PC-3 (cell line): ENCODE measurements at regions not wholly inside any gene's neighbourhood (a gene's known extent, or its start where the extent isn't known, plus 50 kb on each side); places are given as distances from the start of the nearest gene placed in this dataset.

Source experiments
- EZH2phosphoT487 ChIP-seq: fragments of 300-600 bp; sonication (generic); IDR thresholded peaks from 2 replicates; pipeline ENCODE4 v1.6.1; 2018; ENCODE audit warnings: mild to moderate bottlenecking, antibody characterized with exemption, low read length, borderline replicate concordance
- TF ChIP-seq, protein P1 (sequence below): fragments of 300-600 bp; sonication (generic); conservative IDR thresholded peaks from 2 replicates; pipeline ENCODE4 v1.5.1; 2017; ENCODE audit warnings: antibody characterized with exemption, low read depth, mild to moderate bottlenecking, low read length

DNA sequence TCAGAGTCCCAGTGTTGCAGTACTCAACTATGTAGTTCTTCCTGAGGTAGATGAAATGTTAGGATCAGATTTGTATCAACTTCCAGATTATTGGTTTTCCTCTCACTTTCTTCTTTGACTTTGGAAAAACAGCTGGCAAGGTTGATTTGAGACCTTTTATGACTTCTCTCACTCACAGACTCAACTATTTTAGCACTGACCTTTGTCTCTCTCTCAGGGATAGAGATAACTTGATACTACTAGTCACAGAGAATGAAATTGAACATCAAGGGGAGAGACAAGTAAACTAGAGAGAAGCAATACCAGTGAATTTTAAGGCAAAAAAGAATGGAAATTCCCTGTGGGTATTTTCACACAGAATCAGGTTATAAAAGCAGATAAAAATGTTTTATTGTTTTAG is 159.7 kb upstream of the B3GALT2 start:
- TF ChIP-seq, protein P1, sequence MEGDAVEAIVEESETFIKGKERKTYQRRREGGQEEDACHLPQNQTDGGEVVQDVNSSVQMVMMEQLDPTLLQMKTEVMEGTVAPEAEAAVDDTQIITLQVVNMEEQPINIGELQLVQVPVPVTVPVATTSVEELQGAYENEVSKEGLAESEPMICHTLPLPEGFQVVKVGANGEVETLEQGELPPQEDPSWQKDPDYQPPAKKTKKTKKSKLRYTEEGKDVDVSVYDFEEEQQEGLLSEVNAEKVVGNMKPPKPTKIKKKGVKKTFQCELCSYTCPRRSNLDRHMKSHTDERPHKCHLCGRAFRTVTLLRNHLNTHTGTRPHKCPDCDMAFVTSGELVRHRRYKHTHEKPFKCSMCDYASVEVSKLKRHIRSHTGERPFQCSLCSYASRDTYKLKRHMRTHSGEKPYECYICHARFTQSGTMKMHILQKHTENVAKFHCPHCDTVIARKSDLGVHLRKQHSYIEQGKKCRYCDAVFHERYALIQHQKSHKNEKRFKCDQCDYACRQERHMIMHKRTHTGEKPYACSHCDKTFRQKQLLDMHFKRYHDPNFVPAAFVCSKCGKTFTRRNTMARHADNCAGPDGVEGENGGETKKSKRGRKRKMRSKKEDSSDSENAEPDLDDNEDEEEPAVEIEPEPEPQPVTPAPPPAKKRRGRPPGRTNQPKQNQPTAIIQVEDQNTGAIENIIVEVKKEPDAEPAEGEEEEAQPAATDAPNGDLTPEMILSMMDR, result no peak
- no peak for TF ChIP-seq EZH2phosphoT487
